ENCODE measurements at regions not wholly inside any gene's neighbourhood (a gene's known extent, or its start where the extent isn't known, plus 50 kb on each side); places are given as distances from the start of the nearest gene placed in this dataset.

- Histone ChIP-seq H3K4ac (ENCODE audit: low read depth, low read length) (no peak overlapping the region), H3K36me3 (ENCODE audit: control insufficient read depth, insufficient read depth, low read length) (no peaks in the 10 kb centered on the region), H3K4me3 (ENCODE audit: insufficient read depth, low read depth, low read length) (no peak overlapping the region), H2AK9ac (replicated peaks; ENCODE audit: low read depth, low read length, poor library complexity) (no peak overlapping the region), H2BK15ac (ENCODE audit: low read depth, low read length) (no peak overlapping the region), H4K8ac (ENCODE audit: low read depth in 2 of 2, low read length in 2 of 2) (no peak overlapping the region), H3K14ac (replicated peaks; ENCODE audit: low read depth, low read length) (no peak overlapping the region), H3K4me1 (ENCODE audit: control insufficient read depth, insufficient read depth, low read length) (no peaks in the 10 kb centered on the region), H3K56ac (ENCODE audit: extremely low read depth, insufficient read depth, low read length) (no peak overlapping the region), H2AK5ac (ENCODE audit: low read depth, low read length) (no peak overlapping the region), H2AFZ (replicated peaks; ENCODE audit: low read length, poor library complexity) (no peak overlapping the region), H2BK5ac (ENCODE audit: low read depth, low read length, poor library complexity, severe bottlenecking) (no peak overlapping the region), H2BK120ac (ENCODE audit: low read depth, low read length) (no peak overlapping the region), H4K20me1 (ENCODE audit: insufficient read depth, low read length) (no peaks in the 10 kb centered on the region), H3K4me2 (ENCODE audit: low read depth, low read length) (no peak overlapping the region), H3K79me1 (ENCODE audit: low read depth in 1 of 2, low read length in 2 of 2) (no peaks in the 10 kb centered on the region), H3K27me3 (ENCODE audit: control insufficient read depth, insufficient read depth, low read length) (no peaks in the 10 kb centered on the region), H3K23ac (ENCODE audit: low read depth, low read length) (no peak overlapping the region), H3K27ac (ENCODE audit: insufficient read depth, low read length) (no peak overlapping the region), H3K9me3 (ENCODE audit: control insufficient read depth, insufficient read depth, low read length) (peaks cover 10% of the 10 kb centered on the region), H4K91ac (ENCODE audit: insufficient read depth, low read depth, low read length) (no peak overlapping the region), H3K9me1 (ENCODE audit: insufficient read depth, low read length) (no peaks in the 10 kb centered on the region), H2BK20ac (ENCODE audit: low read depth, low read length) (no peak overlapping the region), H3K9ac (ENCODE audit: low read depth, low read length) (no peak overlapping the region), H4K5ac (ENCODE audit: low read depth, low read length) (no peak overlapping the region), H3K18ac (ENCODE audit: low read depth, low read length) (no peak overlapping the region)
- intact Hi-C loops (cut with micrococcal nuclease) = no loop called here
- ChIA-PET POLR2A (ENCODE audit: unreplicated experiment) (no interaction called here), CTCF (no interaction called here)
- in situ Hi-C loops (cut with MboI; ENCODE audit: low sequenced_read_pairs) = no loop called here
- ATAC-seq (ENCODE audit: low read depth) (no peak), DNase-seq (no peak)
- no CpG with 5 or more reads among the region's 3 CpGs for WGBS, 2 experiments (ENCODE audit: extremely low coverage in 2 of 2, insufficient read length in 1 of 2)
- dilution Hi-C loops (cut with HindIII; ENCODE audit: low sequenced_read_pairs, unreplicated experiment) = no loop called here
- BruUV-seq (replicated peaks) = no TSS peak
- TF ChIP-seq POLR2A (IDR thresholded peaks at IDR 0.05; ENCODE audit: low read depth, low read length) (no peak), MAZ (IDR thresholded peaks at IDR 0.05; ENCODE audit: borderline replicate concordance, low read depth, low read length) (no peak), CHD1 (IDR thresholded peaks at IDR 0.05; ENCODE audit: low read depth, low read length) (no peak), RFX5 (IDR thresholded peaks at IDR 0.05; ENCODE audit: low read depth, low read length) (no peak)
Observed at GRCh38 chr6:132174919-132175318, 223.7 kb upstream of the CCN2 start.

Measured in IMR-90 (cell line).